HG03354 (cell line): ENCODE measurements at regions not wholly inside any gene's neighbourhood (a gene's known extent, or its start where the extent isn't known, plus 50 kb on each side); places are given as distances from the start of the nearest gene placed in this dataset.
"Not testable (repeated sequence)": the region's sequence is repeated elsewhere in the genome, so short reads cannot be mapped to it uniquely, and the experiment has no call there.

Experiments used
- ATAC-seq: cut with Tn5 transposase; IDR thresholded peaks from one replicate; pipeline ENCODE4 v1.9.1; 2021; ENCODE audit warnings: mild to moderate bottlenecking; ENCODE audit not compliant: unreplicated experiment, poor library complexity, severe bottlenecking

DNA sequence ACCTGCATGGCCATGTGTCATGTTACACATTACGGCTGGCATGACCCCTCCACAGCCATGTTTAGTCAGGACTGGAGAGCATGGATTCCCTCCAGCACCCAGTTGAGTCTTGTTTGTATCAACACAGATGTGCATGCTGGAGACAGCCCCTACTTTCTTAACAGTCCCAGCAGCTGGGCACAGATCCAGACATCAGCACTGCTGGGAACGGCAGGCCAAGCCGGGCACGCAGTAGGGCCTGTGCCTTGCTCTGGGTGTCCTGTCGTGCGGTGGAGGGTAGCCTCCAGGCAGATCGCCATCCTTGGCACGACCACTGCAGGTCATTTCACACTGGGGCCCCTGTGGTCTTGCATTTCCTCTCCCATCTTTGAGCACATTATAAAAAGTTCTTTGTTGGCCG lies 381.4 kb downstream of the SMOC2 start:
- ATAC-seq: no peak

DNA sequence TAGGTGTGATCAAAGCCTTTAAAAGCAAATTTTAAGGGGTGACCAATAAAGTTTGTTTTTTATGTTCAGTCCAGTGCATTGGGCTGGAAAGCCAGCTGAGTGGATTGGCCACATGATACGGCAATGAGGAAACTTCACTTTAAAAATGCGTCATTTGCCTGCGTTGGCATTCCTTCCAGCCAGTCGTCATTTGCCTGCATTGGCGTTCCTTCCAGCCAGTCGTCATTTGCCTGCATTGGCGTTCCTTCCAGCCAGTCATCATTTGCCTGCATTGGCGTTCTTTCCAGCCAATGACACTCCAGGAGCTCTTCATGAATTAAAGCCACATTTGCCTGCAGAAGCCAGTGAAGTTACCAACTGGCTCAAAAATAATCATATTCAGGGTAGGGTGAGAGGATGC lies 378.6 kb downstream of the SMOC2 start:
- no peak for ATAC-seq

GRCh38 chr6:168817558-168818159 lies 376.7 kb downstream of the SMOC2 start:
- no peak for ATAC-seq

GRCh38 chr6:168815229-168815628 lies 374.2 kb downstream of the SMOC2 start:
- no peak for ATAC-seq

GRCh38 chr6:168808232-168808631 lies 367.2 kb downstream of the SMOC2 start:
- ATAC-seq: no peak

DNA sequence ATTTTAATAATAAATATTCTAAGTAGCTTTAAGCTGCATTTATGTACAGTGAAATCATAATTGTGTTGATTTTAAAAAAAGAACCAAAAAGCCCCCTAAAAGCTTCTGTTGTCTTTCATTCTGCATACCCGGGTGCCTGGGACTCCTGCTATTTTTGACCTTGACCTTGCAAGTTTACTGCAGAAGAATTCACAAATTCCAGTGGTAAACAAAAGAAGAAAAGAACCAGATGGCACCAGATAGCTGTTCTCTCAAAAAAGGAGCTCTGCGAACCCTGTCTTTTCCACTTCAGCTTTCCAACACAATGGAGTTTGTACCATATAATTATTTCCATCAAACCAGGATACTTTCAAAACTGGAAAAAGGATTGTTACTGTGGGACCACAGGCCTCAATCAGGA lies 363.3 kb downstream of the SMOC2 start:
- ATAC-seq: no peak

GRCh38 chr6:168803874-168804273 lies 362.9 kb downstream of the SMOC2 start:
- no peak for ATAC-seq

GRCh38 chr6:168799067-168799466 lies 358.1 kb downstream of the SMOC2 start:
- no peak for ATAC-seq

DNA sequence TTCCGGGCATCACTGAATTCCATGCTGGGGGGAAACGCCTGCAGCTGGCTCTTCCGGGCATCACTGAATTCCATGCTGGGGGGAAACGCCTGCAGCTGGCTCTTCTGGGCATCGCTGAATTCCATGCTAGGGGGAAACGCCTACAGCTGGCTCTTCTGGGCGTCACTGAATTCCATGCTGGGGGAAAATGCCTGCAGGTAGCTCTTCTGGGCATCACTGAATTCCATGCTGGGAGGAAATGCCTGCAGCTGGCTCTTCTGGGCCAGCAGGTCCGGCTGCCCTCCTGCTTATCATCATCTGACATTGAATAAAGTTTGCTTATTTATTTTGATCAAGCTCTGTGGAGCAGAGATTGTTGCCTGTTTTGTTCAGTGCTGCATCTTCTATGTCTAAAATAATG lies 355.1 kb downstream of the SMOC2 start:
- ATAC-seq: no peak

DNA sequence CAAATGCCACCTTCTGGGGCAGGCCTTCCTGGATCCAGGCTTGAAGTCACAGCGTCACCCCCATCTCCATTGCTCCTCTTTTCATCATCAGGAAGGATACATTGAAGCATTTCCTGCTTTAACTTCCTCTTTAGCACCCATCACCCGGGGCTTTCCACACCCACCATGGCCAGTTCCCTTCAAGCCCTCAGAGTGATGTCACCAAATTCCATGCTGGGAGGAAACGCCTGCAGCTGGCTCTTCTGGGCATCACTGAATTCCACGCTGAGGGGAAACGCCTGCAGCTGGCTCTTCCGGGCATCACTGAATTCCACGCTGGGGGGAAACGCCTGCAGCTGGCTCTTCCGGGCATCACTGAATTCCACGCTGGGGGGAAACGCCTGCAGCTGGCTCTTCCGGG lies 354.6 kb downstream of the SMOC2 start:
- not testable (repeated sequence) for ATAC-seq

- ATAC-seq: no peak
Measured at GRCh38 chr6:168794491-168794890, 353.5 kb downstream of the SMOC2 start.

DNA sequence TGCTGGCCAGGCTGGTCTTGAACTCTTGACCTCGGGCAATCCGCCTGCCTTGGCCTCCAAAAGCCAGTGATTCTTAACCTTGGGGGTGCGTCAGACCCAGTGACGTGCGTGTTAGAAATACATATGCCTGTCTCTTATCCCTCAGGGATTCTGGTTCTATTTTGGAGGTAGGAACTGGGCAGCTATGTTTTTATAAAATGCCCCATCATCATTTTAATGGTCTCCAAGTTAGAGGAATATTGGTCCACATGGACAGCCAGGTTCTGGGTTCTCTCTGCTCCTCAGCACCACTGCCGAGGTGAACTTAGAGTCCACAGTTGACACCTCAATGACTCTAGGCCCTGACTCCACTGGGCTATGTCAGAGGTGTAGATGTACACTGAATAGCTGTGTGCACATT lies 352.7 kb downstream of the SMOC2 start:
- no peak for ATAC-seq

DNA sequence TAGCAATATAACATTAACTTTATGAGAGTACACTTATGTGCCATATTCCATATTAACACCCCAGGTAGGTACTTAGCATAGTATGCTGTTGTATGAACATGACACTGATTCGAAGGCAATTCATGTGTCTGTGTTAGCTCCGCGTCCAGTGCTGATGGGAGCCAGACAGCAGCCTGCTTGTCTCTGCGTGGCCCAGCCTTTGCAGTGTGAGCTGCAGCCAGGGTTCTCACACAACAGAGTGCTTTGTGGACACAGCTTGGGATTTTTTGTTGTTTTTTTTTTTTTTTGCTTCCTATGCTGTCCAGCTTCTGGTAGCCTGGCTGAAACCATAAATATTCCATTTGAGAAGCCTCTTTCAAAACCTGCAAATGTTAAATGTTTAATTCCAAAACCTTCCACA lies 350.9 kb downstream of the SMOC2 start:
- no peak for ATAC-seq

DNA sequence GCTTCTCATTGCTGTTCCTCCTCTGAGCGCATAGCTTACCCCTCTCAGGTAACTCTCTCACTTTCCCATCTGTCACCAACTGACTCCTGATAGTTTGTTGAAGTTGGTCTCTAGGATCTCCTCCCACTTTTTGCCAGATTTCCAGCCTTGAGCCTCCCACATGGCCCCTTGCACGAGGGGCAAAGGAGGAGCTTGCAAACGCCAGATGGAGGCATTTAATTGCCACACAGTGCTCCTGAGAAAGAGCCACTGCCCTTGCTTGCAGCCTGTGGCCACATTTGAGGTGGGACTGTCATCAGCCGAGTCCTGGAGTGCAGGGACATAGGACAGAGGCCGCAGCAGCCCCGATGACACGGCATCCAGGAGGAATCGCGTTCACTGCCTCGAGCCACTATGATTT lies 348.7 kb downstream of the SMOC2 start:
- ATAC-seq: no peak

- no peak for ATAC-seq
Measured at GRCh38 chr6:168785720-168786511, 344.9 kb downstream of the SMOC2 start.

DNA sequence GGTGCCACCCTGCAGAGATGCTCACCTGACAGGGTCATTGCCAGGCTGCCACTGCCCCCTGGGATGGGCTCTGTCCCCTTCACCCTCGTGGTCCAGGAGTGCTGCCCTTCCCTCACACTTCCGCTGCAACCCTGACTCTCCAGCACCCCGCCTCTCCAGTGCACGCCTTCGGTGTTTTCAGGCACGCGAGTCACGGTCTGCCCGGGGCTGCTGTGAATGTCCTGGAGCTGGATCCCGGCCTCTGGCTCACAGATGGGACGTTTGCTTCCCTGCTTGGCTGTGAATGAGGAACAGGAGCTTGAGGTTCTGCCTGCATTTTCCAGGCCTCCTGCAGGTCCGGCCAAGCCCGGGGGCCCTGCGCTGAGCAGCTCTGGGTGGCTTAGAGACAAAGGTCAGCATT lies 343.4 kb downstream of the SMOC2 start:
- no peak for ATAC-seq

DNA sequence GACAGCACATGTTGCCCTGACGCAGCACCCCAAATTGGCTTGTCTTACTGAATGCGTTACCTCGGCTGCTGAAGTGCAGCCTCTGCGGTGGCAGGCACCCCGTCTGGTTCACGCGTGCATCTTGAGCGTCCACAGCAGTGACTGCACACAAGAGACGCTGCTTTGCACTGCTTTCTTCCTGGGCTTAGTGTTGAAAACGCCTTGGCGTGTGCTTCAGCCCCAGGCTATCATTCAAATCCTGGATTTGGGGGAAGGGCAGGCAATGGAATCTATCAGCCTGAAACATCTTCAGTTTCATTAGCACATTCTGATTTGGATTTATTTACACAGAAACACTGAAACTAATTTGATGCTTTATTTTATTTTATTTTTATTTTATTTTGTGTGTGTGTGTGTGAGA lies 342.7 kb downstream of the SMOC2 start:
- no peak for ATAC-seq

- no peak for ATAC-seq
Measured at GRCh38 chr6:168782187-168782751, 341.3 kb downstream of the SMOC2 start.

DNA sequence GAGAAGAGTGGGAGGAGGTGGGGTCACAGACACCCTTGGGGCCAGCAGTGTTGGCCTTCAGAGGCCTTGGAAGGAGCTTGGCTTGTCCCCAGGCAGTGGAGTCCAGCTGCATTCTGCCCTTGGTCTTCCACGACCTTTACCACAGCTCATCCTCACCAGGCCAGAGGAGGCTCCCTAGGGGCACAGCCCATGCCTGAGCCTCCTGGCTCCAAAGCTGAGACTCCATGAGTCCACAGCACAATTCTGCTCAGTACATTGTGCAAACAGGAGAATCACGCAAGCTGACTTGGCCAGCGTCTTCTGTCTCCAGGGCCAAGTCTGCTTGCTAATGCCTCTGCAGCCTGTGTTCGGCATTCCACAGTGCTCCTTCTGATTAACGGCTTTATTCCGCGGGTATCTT lies 337.2 kb downstream of the SMOC2 start:
- no peak for ATAC-seq

DNA sequence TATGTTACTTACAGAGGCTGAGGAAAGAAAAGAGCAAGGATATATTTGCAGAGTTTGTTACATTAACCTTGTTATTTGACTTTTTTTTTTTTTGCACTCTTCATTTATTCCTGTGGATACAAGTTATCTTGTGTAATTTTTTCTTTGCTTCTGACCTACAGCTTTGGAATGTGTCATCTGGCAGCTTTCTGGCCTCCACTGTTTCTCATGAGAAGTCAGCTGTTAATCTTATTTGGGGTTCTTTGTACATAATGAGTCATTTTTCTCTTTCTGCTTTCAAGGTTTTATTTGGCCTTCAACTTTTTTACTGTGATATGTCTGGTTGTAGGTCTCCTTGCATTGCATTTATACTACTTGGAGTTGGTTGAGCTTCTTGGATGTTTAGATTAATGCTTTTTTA lies 333.4 kb downstream of the SMOC2 start:
- no peak for ATAC-seq

GRCh38 chr6:168773788-168774187 lies 332.8 kb downstream of the SMOC2 start:
- ATAC-seq: no peak
